IMR-90 (cell line): ENCODE measurements at regions not wholly inside any gene's neighbourhood (a gene's known extent, or its start where the extent isn't known, plus 50 kb on each side); places are given as distances from the start of the nearest gene placed in this dataset.

Experiments used
- ATAC-seq: fragments of 200-7000 bp; cut with Tn5 transposase; 2 replicates; pipeline ENCODE4 v1.9.1; 2020; ENCODE audit warnings: low read depth, mild to moderate bottlenecking, moderate library complexity
- BruUV-seq: library from RNA; stranded (reverse); fragments of 400-500 nt; replicated peaks from 2 replicates; lab custom pipeline; 2021; lab: Mats Ljungman, UMichigan
- CTCF ChIA-PET: fragments of 300-600 bp; formaldehyde crosslinking; extraction: SDS; loops from one replicate; lab custom pipeline; 2021; ENCODE audit warnings: antibody characterized with exemption; lab: Yijun Ruan, JAX
- POLR2A ChIA-PET: fragments of 300-600 bp; sonication (Branson Sonifier 250); formaldehyde crosslinking; loops from one replicate; lab custom pipeline; 2022; ENCODE audit warnings: antibody characterized with exemption; ENCODE audit not compliant: unreplicated experiment; lab: Charles Lee
- DNase-seq: peaks from one replicate; pipeline ENCODE4 v3.0.0; 2013
- H2AFZ ChIP-seq: replicated peaks from 2 replicates; pipeline ENCODE3; 2013; ENCODE audit warnings: low read length, mild to moderate bottlenecking; ENCODE audit not compliant: poor library complexity
- H2AK5ac ChIP-seq: 2 replicates; pipeline ENCODE4 v1.6.1; 2013; ENCODE audit warnings: low read depth, low read length, inconsistent platforms
- H2AK9ac ChIP-seq: replicated peaks from 2 replicates; pipeline ENCODE3; 2013; ENCODE audit warnings: mild to moderate bottlenecking, low read depth, low read length, moderate library complexity; ENCODE audit not compliant: poor library complexity
- H2BK120ac ChIP-seq: 2 replicates; pipeline ENCODE4 v1.6.1; 2013; ENCODE audit warnings: low read depth, low read length, inconsistent platforms
- H2BK15ac ChIP-seq: 3 replicates; pipeline ENCODE4 v1.6.1; 2013; ENCODE audit warnings: low read depth, low read length, inconsistent platforms
- H2BK20ac ChIP-seq: 2 replicates; pipeline ENCODE4 v1.6.1; 2013; ENCODE audit warnings: low read depth, mild to moderate bottlenecking, inconsistent platforms, low read length, moderate library complexity
- H2BK5ac ChIP-seq: 2 replicates; pipeline ENCODE4 v1.6.1; 2013; ENCODE audit warnings: mild to moderate bottlenecking, low read depth, low read length, inconsistent platforms; ENCODE audit not compliant: poor library complexity, severe bottlenecking
- H3K14ac ChIP-seq: replicated peaks from 2 replicates; pipeline ENCODE4 v1.6.1; 2013; ENCODE audit warnings: low read depth, low read length, inconsistent platforms
- H3K18ac ChIP-seq: 2 replicates; pipeline ENCODE4 v1.6.1; 2013; ENCODE audit warnings: low read depth, low read length, control low read depth
- H3K23ac ChIP-seq: 2 replicates; pipeline ENCODE4 v1.6.1; 2013; ENCODE audit warnings: low read depth, low read length, inconsistent platforms
- H3K27ac ChIP-seq: 2 replicates; pipeline ENCODE4 v1.5.1; 2013; ENCODE audit warnings: mild to moderate bottlenecking, control low read depth, low read length; ENCODE audit not compliant: insufficient read depth
- H3K27me3 ChIP-seq: 2 replicates; pipeline ENCODE4 v1.6.1; 2013; ENCODE audit warnings: low read length; ENCODE audit not compliant: control insufficient read depth, insufficient read depth
- H3K36me3 ChIP-seq: 2 replicates; pipeline ENCODE4 v1.6.1; 2013; ENCODE audit warnings: low read length, mixed read lengths; ENCODE audit not compliant: control insufficient read depth, insufficient read depth
- H3K4ac ChIP-seq: 2 replicates; pipeline ENCODE4 v1.6.1; 2013; ENCODE audit warnings: low read depth, low read length, inconsistent platforms
- H3K4me1 ChIP-seq: 2 replicates; pipeline ENCODE4 v1.6.1; 2013; ENCODE audit warnings: low read length, mixed read lengths; ENCODE audit not compliant: control insufficient read depth, insufficient read depth
- H3K4me2 ChIP-seq: 2 replicates; pipeline ENCODE4 v1.6.1; 2013; ENCODE audit warnings: low read depth, mild to moderate bottlenecking, control low read depth, low read length, moderate library complexity
- H3K4me3 ChIP-seq: 2 replicates; pipeline ENCODE4 v1.5.1; 2013; ENCODE audit warnings: low read depth, mild to moderate bottlenecking, control low read depth, low read length, moderate library complexity; ENCODE audit not compliant: insufficient read depth
- H3K56ac ChIP-seq: 2 replicates; pipeline ENCODE4 v1.6.1; 2013; ENCODE audit warnings: low read length, inconsistent platforms; ENCODE audit not compliant: insufficient read depth; ENCODE audit errors: extremely low read depth
- H3K79me1 ChIP-seq, 2 experiments: 2 replicates each; pipeline ENCODE4 v1.6.1; 2013; ENCODE audit warnings: low read length in 2 of 2, inconsistent platforms in 1 of 2, low read depth in 1 of 2
- H3K9ac ChIP-seq: 2 replicates; pipeline ENCODE4 v1.6.1; 2013; ENCODE audit warnings: low read depth, low read length, control low read depth
- H3K9me1 ChIP-seq: 2 replicates; pipeline ENCODE4 v1.6.1; 2013; ENCODE audit warnings: low read length, inconsistent platforms; ENCODE audit not compliant: insufficient read depth
- H3K9me3 ChIP-seq: 2 replicates; pipeline ENCODE4 v1.6.1; 2013; ENCODE audit warnings: low read length; ENCODE audit not compliant: control insufficient read depth, insufficient read depth
- H4K20me1 ChIP-seq: 2 replicates; pipeline ENCODE4 v1.6.1; 2013; ENCODE audit warnings: low read length, inconsistent platforms; ENCODE audit not compliant: insufficient read depth
- H4K5ac ChIP-seq: 2 replicates; pipeline ENCODE4 v1.6.1; 2013; ENCODE audit warnings: mild to moderate bottlenecking, low read depth, low read length, control low read depth
- H4K8ac ChIP-seq, 2 experiments: 2 replicates each; pipeline ENCODE4 v1.6.1; 2013; ENCODE audit warnings: low read depth in 2 of 2, low read length in 2 of 2, control low read depth in 1 of 2, inconsistent platforms in 1 of 2
- H4K91ac ChIP-seq: 2 replicates; pipeline ENCODE4 v1.6.1; 2013; ENCODE audit warnings: low read depth, low read length, inconsistent platforms; ENCODE audit not compliant: insufficient read depth
- NFE2L2 ChIP-seq: fragments of 150-350 bp; IDR thresholded peaks from 2 replicates; pipeline ENCODE4 v1.6.1; 2016; ENCODE audit warnings: low read depth, mild to moderate bottlenecking, low read length
- POLR2A ChIP-seq: IDR thresholded peaks from 2 replicates; pipeline ENCODE4 v1.6.1; 2012; ENCODE audit warnings: mild to moderate bottlenecking, low read depth, low read length
- WGBS, 2 experiments: methylation state at CpG; one replicate each; pipeline versions ENCODE4 v1.1.5 to v1.1.7; 2013; ENCODE audit warnings: missing lambda C conversion rate in 2 of 2; ENCODE audit not compliant: insufficient read length in 1 of 2; ENCODE audit errors: extremely low coverage in 2 of 2; 5-methylcytosine and 5-hydroxymethylcytosine counted together
- dilution Hi-C: fragments of 300-500 bp; cut with HindIII; formaldehyde crosslinking; loops from one replicate; pipeline ENCODE4 v1.14.3; 2018; ENCODE audit warnings: low sequenced_read_pairs; ENCODE audit not compliant: unreplicated experiment
- in situ Hi-C: fragments of 300-500 bp; cut with MboI; formaldehyde crosslinking; loops from 3 replicates; pipeline ENCODE4 v1.14.3; 2019; ENCODE audit warnings: low sequenced_read_pairs, inconsistent platforms, mixed read lengths
- intact Hi-C: fragments of 100-400 bp; cut with micrococcal nuclease; formaldehyde crosslinking; loops from 2 replicates; pipeline ENCODE4 v1.10.0; 2022

GRCh38 chr6:92647630-92648029, 771.7 kb downstream of the EPHA7 start:
- Histone ChIP-seq H2BK5ac (no peak overlapping the region), H4K20me1 (no peaks in the 10 kb centered on the region), H4K8ac (no peak overlapping the region), H3K4me1 (no peaks in the 10 kb centered on the region), H3K4me3 (no peak overlapping the region), H3K27ac (no peak overlapping the region), H3K9me3 (no peaks in the 10 kb centered on the region), H3K56ac (no peak overlapping the region), H4K91ac (no peak overlapping the region), H3K36me3 (no peaks in the 10 kb centered on the region), H3K14ac (no peak overlapping the region), H2BK120ac (no peak overlapping the region), H3K9ac (no peak overlapping the region), H2AK5ac (no peak overlapping the region), H3K18ac (no peak overlapping the region), H3K9me1 (no peaks in the 10 kb centered on the region), H2BK15ac (no peak overlapping the region), H3K4ac (no peak overlapping the region), H3K79me1 (no peaks in the 10 kb centered on the region), H3K23ac (no peak overlapping the region), H2AK9ac (no peak overlapping the region), H3K27me3 (no peaks in the 10 kb centered on the region), H2AFZ (no peak overlapping the region), H4K5ac (no peak overlapping the region), H3K4me2 (no peak overlapping the region), H2BK20ac (no peak overlapping the region)
- ChIA-PET CTCF (no interaction called here), POLR2A (no interaction called here)
- BruUV-seq, result no TSS peak
- TF ChIP-seq POLR2A, result no peak
- no peak for TF ChIP-seq NFE2L2
- dilution Hi-C loops (no loop called here), intact Hi-C loops (loop anchor here (10.0 kb wide), 1 partner anchor 1703 kb away; no protein-coding TSS in a partner anchor), in situ Hi-C loops (no loop called here)
- 60% methylated on average over 2 of the region's 5 CpGs; no CpG with 5 or more reads in 1 of the 2 experiments for WGBS, 2 experiments
- ATAC-seq (no peak), DNase-seq (no peak)
